ENCODE measurements at regions not wholly inside any gene's neighbourhood (a gene's known extent, or its start where the extent isn't known, plus 50 kb on each side); places are given as distances from the start of the nearest gene placed in this dataset.

DNA sequence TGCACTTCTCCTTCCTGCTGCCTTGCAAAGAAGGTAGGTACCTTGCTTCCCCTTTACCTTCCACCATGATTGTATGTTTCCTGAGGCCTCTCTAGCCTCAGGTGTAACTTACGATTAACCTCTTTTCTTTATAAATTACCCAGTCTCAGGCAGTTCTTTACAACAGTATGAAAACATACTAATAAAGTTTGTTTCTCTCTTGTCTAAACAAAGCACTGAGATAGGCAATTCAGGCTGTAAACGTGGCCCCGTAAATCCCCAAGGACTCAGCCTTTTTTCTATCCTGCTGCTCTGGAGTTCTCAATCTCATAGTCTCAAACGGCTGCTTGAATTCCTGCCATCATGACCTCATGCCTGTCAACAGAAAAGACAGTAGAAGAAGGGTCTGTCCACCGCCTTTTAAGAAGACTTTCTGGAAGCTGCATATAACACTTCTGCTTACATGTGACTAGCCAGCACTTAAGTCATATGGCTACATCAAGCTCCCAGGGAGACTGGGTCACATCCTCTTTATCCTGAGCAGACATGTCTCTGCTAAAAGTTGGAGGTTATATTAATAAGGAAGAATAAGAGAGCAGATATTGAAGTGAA lies 257.8 kb downstream of the EBLN2 start:
- TF ChIP-seq POLR2AphosphoS5 (IDR thresholded peaks at IDR 0.05) (no peak), POLR2A (IDR thresholded peaks at IDR 0.05) (no peak)
- TF ChIP-seq, protein P1, sequence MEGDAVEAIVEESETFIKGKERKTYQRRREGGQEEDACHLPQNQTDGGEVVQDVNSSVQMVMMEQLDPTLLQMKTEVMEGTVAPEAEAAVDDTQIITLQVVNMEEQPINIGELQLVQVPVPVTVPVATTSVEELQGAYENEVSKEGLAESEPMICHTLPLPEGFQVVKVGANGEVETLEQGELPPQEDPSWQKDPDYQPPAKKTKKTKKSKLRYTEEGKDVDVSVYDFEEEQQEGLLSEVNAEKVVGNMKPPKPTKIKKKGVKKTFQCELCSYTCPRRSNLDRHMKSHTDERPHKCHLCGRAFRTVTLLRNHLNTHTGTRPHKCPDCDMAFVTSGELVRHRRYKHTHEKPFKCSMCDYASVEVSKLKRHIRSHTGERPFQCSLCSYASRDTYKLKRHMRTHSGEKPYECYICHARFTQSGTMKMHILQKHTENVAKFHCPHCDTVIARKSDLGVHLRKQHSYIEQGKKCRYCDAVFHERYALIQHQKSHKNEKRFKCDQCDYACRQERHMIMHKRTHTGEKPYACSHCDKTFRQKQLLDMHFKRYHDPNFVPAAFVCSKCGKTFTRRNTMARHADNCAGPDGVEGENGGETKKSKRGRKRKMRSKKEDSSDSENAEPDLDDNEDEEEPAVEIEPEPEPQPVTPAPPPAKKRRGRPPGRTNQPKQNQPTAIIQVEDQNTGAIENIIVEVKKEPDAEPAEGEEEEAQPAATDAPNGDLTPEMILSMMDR (IDR thresholded peaks at IDR 0.05) = no peak

Measured in breast epithelium (tissue), 3 donors.